Fibroblast of villous mesenchyme (primary cell): ENCODE measurements at regions not wholly inside any gene's neighbourhood (a gene's known extent, or its start where the extent isn't known, plus 50 kb on each side); places are given as distances from the start of the nearest gene placed in this dataset.

Experiments
- DNase-seq: peaks from one replicate; pipeline ENCODE4 v3.0.0-alpha.2; 2010; ENCODE audit warnings: low read depth
- H3K4me3 ChIP-seq: 2 replicates; pipeline ENCODE4 v1.5.1; 2011; ENCODE audit warnings: low read depth, mild to moderate bottlenecking, low read length
- TF ChIP-seq, protein P1 (sequence below): IDR thresholded peaks from 2 replicates; pipeline ENCODE4 v1.5.1; 2012; ENCODE audit warnings: low read depth, mild to moderate bottlenecking, low read length; ENCODE audit not compliant: insufficient read depth

- TF ChIP-seq, protein P1, sequence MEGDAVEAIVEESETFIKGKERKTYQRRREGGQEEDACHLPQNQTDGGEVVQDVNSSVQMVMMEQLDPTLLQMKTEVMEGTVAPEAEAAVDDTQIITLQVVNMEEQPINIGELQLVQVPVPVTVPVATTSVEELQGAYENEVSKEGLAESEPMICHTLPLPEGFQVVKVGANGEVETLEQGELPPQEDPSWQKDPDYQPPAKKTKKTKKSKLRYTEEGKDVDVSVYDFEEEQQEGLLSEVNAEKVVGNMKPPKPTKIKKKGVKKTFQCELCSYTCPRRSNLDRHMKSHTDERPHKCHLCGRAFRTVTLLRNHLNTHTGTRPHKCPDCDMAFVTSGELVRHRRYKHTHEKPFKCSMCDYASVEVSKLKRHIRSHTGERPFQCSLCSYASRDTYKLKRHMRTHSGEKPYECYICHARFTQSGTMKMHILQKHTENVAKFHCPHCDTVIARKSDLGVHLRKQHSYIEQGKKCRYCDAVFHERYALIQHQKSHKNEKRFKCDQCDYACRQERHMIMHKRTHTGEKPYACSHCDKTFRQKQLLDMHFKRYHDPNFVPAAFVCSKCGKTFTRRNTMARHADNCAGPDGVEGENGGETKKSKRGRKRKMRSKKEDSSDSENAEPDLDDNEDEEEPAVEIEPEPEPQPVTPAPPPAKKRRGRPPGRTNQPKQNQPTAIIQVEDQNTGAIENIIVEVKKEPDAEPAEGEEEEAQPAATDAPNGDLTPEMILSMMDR, result no peak
- H3K4me3 ChIP-seq, result no peak overlapping the region
- DNase-seq, result peak; percentile 42
These were observed 498.7 kb downstream of the METTL15 start for GRCh38 chr11:28606930-28607329.

DNA sequence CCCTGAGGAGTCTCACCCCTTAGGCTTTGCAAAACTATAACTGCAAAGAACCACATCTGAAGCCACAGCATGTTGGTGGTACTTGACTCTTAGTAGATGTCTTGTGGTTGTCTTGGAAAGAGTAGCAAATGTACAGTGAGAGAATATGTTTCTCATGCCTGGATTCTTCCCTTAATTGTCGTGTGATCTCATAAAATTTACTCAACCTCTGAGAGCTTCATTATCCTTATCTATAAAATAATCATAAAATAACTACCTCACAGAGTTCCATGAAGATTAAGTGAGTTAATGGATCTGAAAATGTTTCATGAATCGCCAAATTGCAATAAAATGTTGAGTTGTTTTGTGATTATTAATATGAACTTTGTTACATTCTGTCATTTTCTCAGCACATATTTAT is 491.5 kb downstream of the METTL15 start:
- TF ChIP-seq, protein P1, result no peak
- H3K4me3 ChIP-seq, result no peak overlapping the region
- no peak for DNase-seq

DNA sequence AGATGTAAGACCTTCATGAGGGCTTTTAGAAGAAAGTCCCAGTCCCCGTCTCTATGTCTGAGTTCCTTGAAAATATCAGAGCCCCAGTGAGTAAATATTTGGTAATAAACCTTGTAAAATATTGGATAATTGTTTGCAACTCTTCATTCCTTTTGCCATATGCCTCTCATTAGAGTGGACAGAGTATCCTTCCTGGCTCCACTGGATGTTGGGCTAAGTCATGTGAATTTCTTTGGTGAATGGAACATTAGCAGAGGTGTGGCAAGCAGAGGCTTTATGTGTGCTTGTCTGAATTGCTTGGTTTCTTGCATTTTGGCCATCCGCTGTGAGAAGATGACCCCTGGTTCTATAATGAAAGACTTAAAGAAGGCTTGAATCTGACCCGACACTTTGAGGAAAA is 490.3 kb downstream of the METTL15 start:
- H3K4me3 ChIP-seq, result no peak overlapping the region
- DNase-seq, result no peak
- TF ChIP-seq, protein P1, result no peak

GRCh38 chr11:28596816-28597215 is 488.6 kb downstream of the METTL15 start:
- TF ChIP-seq, protein P1, result no peak
- H3K4me3 ChIP-seq, result no peak overlapping the region
- no peak for DNase-seq

GRCh38 chr11:28592141-28592540 is 484.0 kb downstream of the METTL15 start:
- no peak overlapping the region for H3K4me3 ChIP-seq
- TF ChIP-seq, protein P1, result no peak
- DNase-seq, result no peak

DNA sequence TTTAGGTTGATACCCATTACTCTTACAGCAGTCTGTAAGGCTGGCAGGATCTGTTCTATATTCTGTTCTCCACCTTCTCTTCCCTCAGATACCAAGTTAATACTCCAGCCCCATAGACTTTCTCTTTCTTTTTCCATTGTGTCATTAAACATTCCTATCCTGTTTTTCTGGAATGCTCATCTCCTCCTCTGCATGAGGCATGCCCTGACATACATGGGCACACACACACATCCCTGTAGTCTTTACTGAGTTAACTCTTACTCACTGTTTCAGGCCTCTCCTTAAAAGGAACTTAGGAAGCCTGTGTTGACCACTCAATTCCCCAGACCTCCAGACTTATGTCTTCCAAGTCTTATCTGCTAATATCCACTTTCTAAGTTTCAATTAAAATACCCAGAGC is 476.8 kb downstream of the METTL15 start:
- TF ChIP-seq, protein P1, result no peak
- no peak for DNase-seq
- no peak overlapping the region for H3K4me3 ChIP-seq

DNA sequence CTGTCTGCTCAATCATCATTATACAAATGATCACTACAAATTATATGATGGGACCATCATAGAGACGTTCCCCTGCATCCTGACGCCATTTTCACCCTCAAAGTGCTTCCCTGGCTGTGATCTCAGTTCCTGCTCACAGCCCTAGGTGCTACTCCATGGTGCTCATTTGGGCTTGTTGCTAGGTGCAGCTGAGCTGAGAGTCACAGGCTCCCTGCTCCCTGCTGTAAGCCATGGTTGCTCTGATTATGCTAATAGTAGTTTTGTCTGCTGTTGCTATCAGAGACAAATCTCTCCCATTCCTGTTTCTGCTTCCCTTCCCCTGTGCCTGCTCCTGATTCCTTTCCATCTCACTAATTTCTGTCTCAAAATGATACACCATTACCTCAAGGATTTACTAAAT is 474.3 kb downstream of the METTL15 start:
- DNase-seq, result no peak
- TF ChIP-seq, protein P1, result no peak

More for the DNA sequence above, 474.3 kb downstream of the METTL15 start:
- no peak overlapping the region for H3K4me3 ChIP-seq
